Colonic mucosa (tissue), 4 donors: ENCODE measurements at regions not wholly inside any gene's neighbourhood (a gene's known extent, or its start where the extent isn't known, plus 50 kb on each side); places are given as distances from the start of the nearest gene placed in this dataset.

Experiments used
- DNase-seq: peaks from one replicate; pipeline ENCODE4 v3.0.0-alpha.2; 2020
- H3K27ac ChIP-seq: fragments of 200-600 bp; one replicate; pipeline ENCODE4 v1.8.0; 2021
- H3K27me3 ChIP-seq: fragments of 200-600 bp; one replicate; pipeline ENCODE4 v1.8.0; 2021
- H3K36me3 ChIP-seq: fragments of 200-600 bp; one replicate; pipeline ENCODE4 v1.8.0; 2021
- H3K4me1 ChIP-seq: fragments of 200-600 bp; one replicate; pipeline ENCODE4 v1.8.0; 2021; ENCODE audit warnings: mild to moderate bottlenecking
- H3K4me3 ChIP-seq: fragments of 200-600 bp; one replicate; pipeline ENCODE4 v1.8.0; 2021
- H3K9ac ChIP-seq, 2 donors: one replicate each; pipeline ENCODE4 v1.7.0; 2013; ENCODE audit warnings: control low read depth in 2 of 2, low read depth in 2 of 2, low read length in 2 of 2
- H3K9me3 ChIP-seq: fragments of 200-600 bp; one replicate; pipeline ENCODE4 v1.8.0; 2021
- CTCF ChIP-seq: fragments of 200-600 bp; IDR thresholded peaks from one replicate; pipeline ENCODE4 v1.8.0; 2022; ENCODE audit warnings: antibody characterized with exemption, mild to moderate bottlenecking
- intact Hi-C: fragments of 100-400 bp; cut with DNase I; formaldehyde crosslinking; loops from one replicate; pipeline ENCODE4 v1.14.1; 2022
- donor health status: healthy.
- donor health status: DM: no; HTN: no; CAD: no.
- donor health status: DM: no; HTN: no; CAD: no.

GRCh38 chrX:53817548-53817947 lies 131.0 kb upstream of the HUWE1 start:
- intact Hi-C loops: no loop called here
- H3K9me3 ChIP-seq: no peaks in the 10 kb centered on the region
- no peak for TF ChIP-seq CTCF
- no peak for DNase-seq
- H3K9ac ChIP-seq: no peak overlapping the region
- H3K36me3 ChIP-seq: no peaks in the 10 kb centered on the region
- H3K4me1 ChIP-seq: no peaks in the 10 kb centered on the region
- no peak overlapping the region for H3K27ac ChIP-seq
- H3K4me3 ChIP-seq: no peak overlapping the region
- no peaks in the 10 kb centered on the region for H3K27me3 ChIP-seq

- Histone ChIP-seq H3K4me3 (no peak overlapping the region), H3K36me3 (no peaks in the 10 kb centered on the region), H3K4me1 (no peaks in the 10 kb centered on the region), H3K9me3 (no peaks in the 10 kb centered on the region), H3K27ac (no peak overlapping the region), H3K9ac (no peak overlapping the region), H3K27me3 (no peaks in the 10 kb centered on the region)
- no peak for TF ChIP-seq CTCF
- intact Hi-C loops: no loop called here
- DNase-seq: no peak
Observed at GRCh38 chrX:53813670-53814440, 127.3 kb upstream of the HUWE1 start.

GRCh38 chrX:53798281-53798680 lies 111.8 kb upstream of the HUWE1 start:
- Histone ChIP-seq H3K4me1 (no peaks in the 10 kb centered on the region), H3K36me3 (no peaks in the 10 kb centered on the region), H3K9ac (no peak overlapping the region), H3K4me3 (no peak overlapping the region), H3K27ac (no peak overlapping the region), H3K27me3 (no peaks in the 10 kb centered on the region), H3K9me3 (no peaks in the 10 kb centered on the region)
- DNase-seq: no peak
- TF ChIP-seq CTCF: no peak
- intact Hi-C loops: no loop called here

- H3K9ac ChIP-seq: no peak overlapping the region
- H3K27ac ChIP-seq: no peak overlapping the region
- H3K9me3 ChIP-seq: no peaks in the 10 kb centered on the region
- DNase-seq: no peak
- no peak overlapping the region for H3K4me3 ChIP-seq
- no peaks in the 10 kb centered on the region for H3K36me3 ChIP-seq
- no peak for TF ChIP-seq CTCF
- no peaks in the 10 kb centered on the region for H3K4me1 ChIP-seq
- H3K27me3 ChIP-seq: no peaks in the 10 kb centered on the region
- intact Hi-C loops: no loop called here
Observed at GRCh38 chrX:53795576-53795975, 109.1 kb upstream of the HUWE1 start.

GRCh38 chrX:53794181-53794580 lies 107.7 kb upstream of the HUWE1 start:
- Histone ChIP-seq H3K4me1 (no peaks in the 10 kb centered on the region), H3K27me3 (no peaks in the 10 kb centered on the region), H3K9ac (no peak overlapping the region), H3K27ac (no peak overlapping the region), H3K4me3 (no peak overlapping the region), H3K9me3 (no peaks in the 10 kb centered on the region), H3K36me3 (no peaks in the 10 kb centered on the region)
- no peak for TF ChIP-seq CTCF
- intact Hi-C loops: no loop called here
- DNase-seq: no peak
